Epithelial cell of proximal tubule (primary cell): ENCODE measurements at regions not wholly inside any gene's neighbourhood (a gene's known extent, or its start where the extent isn't known, plus 50 kb on each side); places are given as distances from the start of the nearest gene placed in this dataset.

Experiments
- DNase-seq: peaks from one replicate; pipeline ENCODE4 v3.0.0-alpha.2; 2011; ENCODE audit warnings: low read depth
- H3K4me3 ChIP-seq: 2 replicates; pipeline ENCODE4 v1.5.1; 2011; ENCODE audit warnings: low read depth, mild to moderate bottlenecking, low read length
- TF ChIP-seq, protein P1 (sequence below): conservative IDR thresholded peaks from 2 replicates; pipeline ENCODE4 v1.5.1; 2012; ENCODE audit warnings: low read depth, mild to moderate bottlenecking, low read length

DNA sequence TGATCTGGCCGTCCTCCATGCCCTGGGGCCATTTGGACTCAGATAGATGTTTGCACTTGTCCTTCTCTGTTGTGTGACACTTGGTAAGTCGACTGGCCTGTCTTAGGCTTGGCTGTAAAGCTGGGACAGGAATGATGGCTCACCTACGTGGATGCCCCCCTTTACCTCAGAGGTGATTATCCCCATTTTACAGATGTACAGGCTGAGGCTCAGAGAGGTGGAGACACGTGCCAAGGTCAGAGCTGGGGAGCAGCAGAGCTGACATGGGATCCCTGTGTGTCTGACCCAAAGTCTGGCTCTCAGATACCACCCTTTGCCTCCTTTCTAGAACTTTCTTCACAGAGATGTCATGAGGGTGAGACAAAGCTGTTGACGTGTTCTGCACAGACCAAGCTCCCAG, 71.3 kb upstream of the CIBAR2 start:
- TF ChIP-seq, protein P1, sequence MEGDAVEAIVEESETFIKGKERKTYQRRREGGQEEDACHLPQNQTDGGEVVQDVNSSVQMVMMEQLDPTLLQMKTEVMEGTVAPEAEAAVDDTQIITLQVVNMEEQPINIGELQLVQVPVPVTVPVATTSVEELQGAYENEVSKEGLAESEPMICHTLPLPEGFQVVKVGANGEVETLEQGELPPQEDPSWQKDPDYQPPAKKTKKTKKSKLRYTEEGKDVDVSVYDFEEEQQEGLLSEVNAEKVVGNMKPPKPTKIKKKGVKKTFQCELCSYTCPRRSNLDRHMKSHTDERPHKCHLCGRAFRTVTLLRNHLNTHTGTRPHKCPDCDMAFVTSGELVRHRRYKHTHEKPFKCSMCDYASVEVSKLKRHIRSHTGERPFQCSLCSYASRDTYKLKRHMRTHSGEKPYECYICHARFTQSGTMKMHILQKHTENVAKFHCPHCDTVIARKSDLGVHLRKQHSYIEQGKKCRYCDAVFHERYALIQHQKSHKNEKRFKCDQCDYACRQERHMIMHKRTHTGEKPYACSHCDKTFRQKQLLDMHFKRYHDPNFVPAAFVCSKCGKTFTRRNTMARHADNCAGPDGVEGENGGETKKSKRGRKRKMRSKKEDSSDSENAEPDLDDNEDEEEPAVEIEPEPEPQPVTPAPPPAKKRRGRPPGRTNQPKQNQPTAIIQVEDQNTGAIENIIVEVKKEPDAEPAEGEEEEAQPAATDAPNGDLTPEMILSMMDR: no peak
- DNase-seq: no peak
- H3K4me3 ChIP-seq: no peak overlapping the region

DNA sequence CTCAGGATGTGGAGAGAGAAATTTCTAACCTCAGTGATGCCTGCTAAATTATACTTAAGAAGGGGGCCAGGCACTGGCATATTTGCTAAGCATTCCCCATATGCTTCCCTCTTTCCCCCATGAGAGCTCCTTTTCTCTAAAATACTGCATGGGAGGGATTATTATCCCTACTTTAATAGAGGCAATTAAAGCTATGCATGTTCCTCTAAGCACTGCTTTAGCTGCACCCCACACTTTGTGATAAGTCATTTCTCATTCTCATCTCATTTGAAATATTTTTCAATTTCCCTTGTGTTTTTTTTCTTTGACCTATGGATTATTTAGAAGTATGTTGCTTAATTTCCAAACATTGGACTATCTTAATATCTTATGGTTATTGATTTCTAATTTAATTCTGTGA, 72.1 kb upstream of the CIBAR2 start:
- DNase-seq: no peak
- TF ChIP-seq, protein P1: no peak
- no peak overlapping the region for H3K4me3 ChIP-seq

DNA sequence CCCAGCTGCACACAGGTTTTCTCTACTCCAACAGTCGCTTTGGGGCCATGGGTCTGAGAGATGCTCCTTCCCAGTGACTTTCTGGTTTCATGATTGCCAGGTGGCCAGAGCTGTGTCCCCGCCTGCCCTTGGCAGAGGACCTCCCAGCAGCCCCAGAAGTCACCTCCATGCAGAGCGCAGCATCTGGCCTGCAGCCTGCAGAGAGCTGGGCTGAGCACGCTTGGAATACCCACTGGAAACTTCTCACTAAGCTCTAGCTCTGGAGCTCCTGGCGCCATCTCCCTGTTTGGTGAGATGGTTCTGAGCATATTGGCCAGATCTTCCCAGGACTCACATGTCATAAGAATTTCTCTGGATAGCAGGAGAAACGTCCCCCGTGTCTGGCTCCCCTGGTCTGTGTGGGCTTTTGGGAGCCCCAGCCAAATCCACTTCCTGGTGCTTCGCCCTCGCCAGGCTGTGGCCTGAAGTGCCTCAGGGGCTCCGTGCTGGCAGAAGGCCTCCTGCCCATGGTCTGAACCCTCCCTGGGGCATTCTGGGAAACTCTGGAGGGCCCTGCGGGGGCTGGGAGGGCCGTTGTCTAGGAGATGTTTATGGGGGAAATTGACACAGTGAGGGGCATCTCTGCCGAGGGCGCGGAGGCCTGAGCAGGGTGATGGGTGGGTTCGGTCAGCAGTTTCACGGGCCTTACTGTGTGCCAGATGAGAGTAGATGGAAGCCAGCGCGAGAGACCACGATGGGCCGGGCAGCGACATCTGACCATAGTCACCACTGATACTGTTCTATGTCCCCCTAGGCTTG, 73.2 kb upstream of the CIBAR2 start:
- DNase-seq: no peak
- TF ChIP-seq, protein P1: no peak
- no peak overlapping the region for H3K4me3 ChIP-seq

DNA sequence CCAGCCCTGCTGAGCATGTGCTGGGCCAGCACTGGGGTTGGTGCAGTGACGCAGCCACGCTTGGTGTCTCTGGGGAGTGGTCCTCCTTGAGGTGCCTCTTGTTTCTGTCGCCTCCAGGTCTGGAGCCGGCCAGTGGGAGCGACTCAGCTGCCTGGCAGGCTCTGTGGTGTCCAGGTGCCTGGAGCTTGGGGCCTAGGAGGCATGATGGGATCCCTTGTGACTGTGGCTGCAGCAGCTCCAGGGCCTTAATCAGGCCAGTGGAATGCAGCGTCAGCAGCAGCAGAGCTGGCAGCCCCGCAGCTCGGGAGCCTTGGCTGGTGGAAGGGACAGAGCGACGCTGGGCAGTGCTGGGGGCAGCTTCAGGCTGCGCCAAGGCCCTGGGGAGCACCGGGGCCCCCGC, 74.7 kb upstream of the CIBAR2 start:
- TF ChIP-seq, protein P1: no peak
- no peak overlapping the region for H3K4me3 ChIP-seq
- DNase-seq: no peak

DNA sequence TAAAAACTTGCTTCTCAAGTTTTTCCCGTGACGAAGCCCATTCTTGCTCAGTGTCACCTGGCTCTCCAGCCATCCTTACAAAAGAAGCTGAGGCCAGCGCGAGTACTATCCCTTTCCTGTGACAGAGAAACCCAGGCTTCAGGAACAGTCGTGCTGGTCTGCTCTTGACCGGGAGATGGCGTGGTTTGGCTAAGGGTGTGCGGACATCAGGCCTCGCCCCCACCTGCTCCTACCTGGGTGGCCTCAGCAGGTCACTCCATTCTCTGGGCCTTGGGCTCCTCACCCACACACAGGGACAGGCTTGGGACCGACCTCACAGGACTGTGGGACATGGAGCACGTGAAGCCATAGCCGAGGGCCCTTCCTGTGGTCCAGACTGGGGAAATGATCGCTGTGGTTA, 75.2 kb upstream of the CIBAR2 start:
- no peak for DNase-seq
- TF ChIP-seq, protein P1: no peak
- H3K4me3 ChIP-seq: no peak overlapping the region

DNA sequence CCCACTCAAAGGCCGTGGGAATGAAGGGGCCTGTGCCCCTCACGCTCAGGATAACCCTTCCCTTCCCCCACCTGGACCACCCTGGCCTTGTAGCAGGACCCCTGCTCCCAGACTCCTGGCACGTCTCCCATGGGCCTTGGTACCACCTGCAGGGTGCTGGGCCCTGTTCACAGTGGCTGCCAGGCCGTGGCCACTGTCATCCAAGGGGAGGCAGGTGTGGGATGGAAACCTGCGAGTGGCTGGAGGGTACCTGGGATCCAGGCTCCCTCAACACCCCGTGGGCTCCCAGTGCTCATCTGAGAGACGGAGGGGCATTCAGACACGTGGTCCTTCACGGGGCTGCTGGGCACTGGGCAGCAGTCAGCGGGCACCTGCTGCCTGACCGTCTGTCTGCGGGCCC, 75.6 kb upstream of the CIBAR2 start:
- no peak for DNase-seq
- TF ChIP-seq, protein P1: no peak
- H3K4me3 ChIP-seq: no peak overlapping the region
